SK-N-SH (cell line): ENCODE measurements at regions not wholly inside any gene's neighbourhood (a gene's known extent, or its start where the extent isn't known, plus 50 kb on each side); places are given as distances from the start of the nearest gene placed in this dataset.

Source experiments
- CTCF ChIA-PET: fragments of 300-600, 350-600 bp; formaldehyde crosslinking; extraction: SDS; loops from one replicate; lab custom pipeline; 2021; lab: Yijun Ruan, JAX
- POLR2A ChIA-PET: fragments of 350-600 bp; sonication (Branson Sonifier 250); formaldehyde crosslinking; extraction: SDS; loops from one replicate; lab custom pipeline; 2020; ENCODE audit warnings: antibody characterized with exemption, inconsistent platforms; lab: Yijun Ruan, JAX
- DNase-seq: peaks from one replicate; pipeline ENCODE4 v3.0.0; 2012
- H2AFZ ChIP-seq: fragments of 200-600 bp; sonication (generic); 2 replicates; pipeline ENCODE4 v1.8.1; 2016; ENCODE audit warnings: antibody characterized with exemption, mild to moderate bottlenecking, low read depth
- H3F3A ChIP-seq: fragments of 200-600 bp; sonication (generic); replicated peaks from 2 replicates; pipeline ENCODE3; 2016; ENCODE audit warnings: antibody characterized with exemption, mild to moderate bottlenecking; ENCODE audit not compliant: insufficient read depth
- H3K27ac ChIP-seq, 2 experiments: fragments of 200-500 bp in 1 of 2; fragments of 200-600 bp in 1 of 2; sonication (Bioruptor generic) in 1 of 2; sonication (generic), shearing (Covaris generic) in 1 of 2; 2 replicates each; pipeline versions ENCODE4 v1.5.1 to v1.6.1; 2014 to 2016; ENCODE audit warnings: low read depth in 2 of 2, inconsistent platforms in 1 of 2, low read length in 1 of 2, mild to moderate bottlenecking in 1 of 2, mixed read lengths in 1 of 2
- H3K27me3 ChIP-seq: fragments of 200-600 bp; sonication (generic), shearing (Covaris generic); 2 replicates; pipeline ENCODE4 v1.6.1; 2016; ENCODE audit warnings: mixed run types; ENCODE audit not compliant: insufficient read depth
- H3K36me3 ChIP-seq, 2 experiments: fragments of 200-500 bp in 1 of 2; fragments of 200-600 bp in 1 of 2; sonication (Bioruptor generic) in 1 of 2; sonication (generic) in 1 of 2; replicated peaks in 1 of 2; 2 replicates each; pipeline versions ENCODE3 to v1.5.1; 2014 to 2016; ENCODE audit warnings: low read length in 1 of 2, mild to moderate bottlenecking in 1 of 2; ENCODE audit not compliant: insufficient read depth in 2 of 2, control insufficient read depth in 1 of 2
- H3K4me1 ChIP-seq, 2 experiments: fragments of 200-500 bp in 1 of 2; fragments of 200-600 bp in 1 of 2; sonication (Bioruptor generic) in 1 of 2; sonication (generic), shearing (Covaris generic) in 1 of 2; 2 replicates each; pipeline versions ENCODE4 v1.5.1 to v1.6.1; 2014 to 2016; ENCODE audit warnings: low read depth in 1 of 2, low read length in 1 of 2, mixed run types in 1 of 2; ENCODE audit not compliant: insufficient read depth in 2 of 2, control insufficient read depth in 1 of 2
- H3K4me2 ChIP-seq: fragments of 200-600 bp; sonication (generic), shearing (Covaris generic); 2 replicates; pipeline ENCODE4 v1.6.1; 2017; ENCODE audit warnings: mixed run types
- H3K4me3 ChIP-seq, 2 experiments: fragments of 200-500 bp in 1 of 2; fragments of 200-600 bp in 1 of 2; sonication (Bioruptor generic) in 1 of 2; sonication (generic), shearing (Covaris generic) in 1 of 2; 2 replicates each; pipeline versions ENCODE4 v1.5.1 to v1.8.1; 2014 to 2016; ENCODE audit warnings: low read depth in 2 of 2, inconsistent platforms in 1 of 2, low read length in 1 of 2, mild to moderate bottlenecking in 1 of 2, mixed read lengths in 1 of 2, moderate library complexity in 1 of 2
- H3K79me2 ChIP-seq: fragments of 200-600 bp; sonication (generic); 2 replicates; pipeline ENCODE4 v1.8.1; 2017; ENCODE audit warnings: mild to moderate bottlenecking; ENCODE audit not compliant: insufficient read depth
- H3K9ac ChIP-seq: fragments of 200-600 bp; sonication (generic); 2 replicates; pipeline ENCODE4 v1.6.1; 2017; ENCODE audit warnings: mixed run types
- H3K9me2 ChIP-seq: fragments of 200-600 bp; sonication (generic); 2 replicates; pipeline ENCODE4 v1.6.1; 2017; ENCODE audit warnings: mixed run types
- H3K9me3 ChIP-seq: fragments of 200-600 bp; sonication (generic); 2 replicates; pipeline ENCODE4 v1.6.1; 2017; ENCODE audit warnings: mixed run types, mild to moderate bottlenecking, moderate library complexity
- H4K20me1 ChIP-seq: fragments of 200-600 bp; sonication (generic); 2 replicates; pipeline ENCODE4 v1.6.1; 2017; ENCODE audit warnings: mild to moderate bottlenecking, mixed run types; ENCODE audit not compliant: insufficient read depth
- CHD2 ChIP-seq: fragments of 150-350 bp; IDR thresholded peaks from 2 replicates; pipeline ENCODE4 v1.6.1; 2018; ENCODE audit warnings: low read length; ENCODE audit not compliant: partially characterized antibody
- EP300 ChIP-seq, 2 experiments: IDR thresholded peaks; 2 replicates each; pipeline versions ENCODE4 v1.4.0 to v1.6.1; 2012; ENCODE audit warnings: borderline replicate concordance in 1 of 2, low read depth in 1 of 2, low read length in 1 of 2
- EZH2phosphoT487 ChIP-seq: fragments of 200-600 bp; sonication (generic); IDR thresholded peaks from 2 replicates; pipeline ENCODE4 v1.6.1; 2017; ENCODE audit warnings: low read depth, mixed run types, mild to moderate bottlenecking, antibody characterized with exemption, moderate library complexity, borderline replicate concordance
- FOSL2 ChIP-seq: IDR thresholded peaks from 2 replicates; pipeline ENCODE4 v1.4.0; 2012; ENCODE audit warnings: low read depth, mild to moderate bottlenecking, moderate library complexity, borderline replicate concordance
- FOXM1 ChIP-seq: IDR thresholded peaks from 2 replicates; pipeline ENCODE4 v1.4.0; 2012; ENCODE audit warnings: low read depth, mild to moderate bottlenecking
- JUND ChIP-seq: IDR thresholded peaks from 2 replicates; pipeline ENCODE4 v1.4.0; 2012
- NRF1 ChIP-seq: IDR thresholded peaks from 2 replicates; pipeline ENCODE4 v1.6.1; 2012; ENCODE audit warnings: low read depth, mild to moderate bottlenecking, low read length
- RAD21 ChIP-seq: IDR thresholded peaks from 2 replicates; pipeline ENCODE4 v1.6.1; 2012; ENCODE audit warnings: mild to moderate bottlenecking, low read length
- RCOR1 ChIP-seq: fragments of 150-350 bp; IDR thresholded peaks from 2 replicates; pipeline ENCODE4 v1.6.1; 2017; ENCODE audit warnings: antibody characterized with exemption, low read length
- RXRA ChIP-seq: IDR thresholded peaks from 2 replicates; pipeline ENCODE4 v1.4.0; 2012; ENCODE audit warnings: low read depth, mild to moderate bottlenecking, borderline replicate concordance
- SMC3 ChIP-seq: IDR thresholded peaks from 2 replicates; pipeline ENCODE4 v1.6.1; 2012; ENCODE audit warnings: low read depth, low read length, improper control_type of control experiment
- TCF12 ChIP-seq: IDR thresholded peaks from 2 replicates; pipeline ENCODE4 v1.4.0; 2012
- TEAD4 ChIP-seq: IDR thresholded peaks from 2 replicates; pipeline ENCODE4 v1.4.0; 2012; ENCODE audit warnings: mild to moderate bottlenecking, borderline replicate concordance; ENCODE audit not compliant: insufficient read depth
- ZBTB33 ChIP-seq: IDR thresholded peaks from 2 replicates; pipeline ENCODE4 v1.4.0; 2012; ENCODE audit warnings: low read depth, borderline replicate concordance
- TF ChIP-seq, protein P1 (sequence below): fragments of 200-600 bp; sonication (generic); IDR thresholded peaks from 2 replicates; pipeline ENCODE4 v1.6.1; 2017; ENCODE audit warnings: antibody characterized with exemption, mild to moderate bottlenecking, moderate library complexity
- TF ChIP-seq, protein P2 (sequence below): IDR thresholded peaks from 2 replicates; pipeline ENCODE4 v1.4.0; 2012; ENCODE audit warnings: low read depth, borderline replicate concordance
- TF ChIP-seq, protein P3 (sequence below): IDR thresholded peaks from 2 replicates; pipeline ENCODE4 v1.6.1; 2012; ENCODE audit warnings: mild to moderate bottlenecking, low read depth, low read length, moderate library complexity

GRCh38 chr7:136293272-136293671, 316.1 kb upstream of the MTPN start (continued):
- TF ChIP-seq, protein P1, sequence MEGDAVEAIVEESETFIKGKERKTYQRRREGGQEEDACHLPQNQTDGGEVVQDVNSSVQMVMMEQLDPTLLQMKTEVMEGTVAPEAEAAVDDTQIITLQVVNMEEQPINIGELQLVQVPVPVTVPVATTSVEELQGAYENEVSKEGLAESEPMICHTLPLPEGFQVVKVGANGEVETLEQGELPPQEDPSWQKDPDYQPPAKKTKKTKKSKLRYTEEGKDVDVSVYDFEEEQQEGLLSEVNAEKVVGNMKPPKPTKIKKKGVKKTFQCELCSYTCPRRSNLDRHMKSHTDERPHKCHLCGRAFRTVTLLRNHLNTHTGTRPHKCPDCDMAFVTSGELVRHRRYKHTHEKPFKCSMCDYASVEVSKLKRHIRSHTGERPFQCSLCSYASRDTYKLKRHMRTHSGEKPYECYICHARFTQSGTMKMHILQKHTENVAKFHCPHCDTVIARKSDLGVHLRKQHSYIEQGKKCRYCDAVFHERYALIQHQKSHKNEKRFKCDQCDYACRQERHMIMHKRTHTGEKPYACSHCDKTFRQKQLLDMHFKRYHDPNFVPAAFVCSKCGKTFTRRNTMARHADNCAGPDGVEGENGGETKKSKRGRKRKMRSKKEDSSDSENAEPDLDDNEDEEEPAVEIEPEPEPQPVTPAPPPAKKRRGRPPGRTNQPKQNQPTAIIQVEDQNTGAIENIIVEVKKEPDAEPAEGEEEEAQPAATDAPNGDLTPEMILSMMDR, result no peak
- no peak for TF ChIP-seq RXRA
- TF ChIP-seq, protein P2, sequence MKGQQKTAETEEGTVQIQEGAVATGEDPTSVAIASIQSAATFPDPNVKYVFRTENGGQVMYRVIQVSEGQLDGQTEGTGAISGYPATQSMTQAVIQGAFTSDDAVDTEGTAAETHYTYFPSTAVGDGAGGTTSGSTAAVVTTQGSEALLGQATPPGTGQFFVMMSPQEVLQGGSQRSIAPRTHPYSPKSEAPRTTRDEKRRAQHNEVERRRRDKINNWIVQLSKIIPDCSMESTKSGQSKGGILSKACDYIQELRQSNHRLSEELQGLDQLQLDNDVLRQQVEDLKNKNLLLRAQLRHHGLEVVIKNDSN, result no peak
- TF ChIP-seq, protein P3, sequence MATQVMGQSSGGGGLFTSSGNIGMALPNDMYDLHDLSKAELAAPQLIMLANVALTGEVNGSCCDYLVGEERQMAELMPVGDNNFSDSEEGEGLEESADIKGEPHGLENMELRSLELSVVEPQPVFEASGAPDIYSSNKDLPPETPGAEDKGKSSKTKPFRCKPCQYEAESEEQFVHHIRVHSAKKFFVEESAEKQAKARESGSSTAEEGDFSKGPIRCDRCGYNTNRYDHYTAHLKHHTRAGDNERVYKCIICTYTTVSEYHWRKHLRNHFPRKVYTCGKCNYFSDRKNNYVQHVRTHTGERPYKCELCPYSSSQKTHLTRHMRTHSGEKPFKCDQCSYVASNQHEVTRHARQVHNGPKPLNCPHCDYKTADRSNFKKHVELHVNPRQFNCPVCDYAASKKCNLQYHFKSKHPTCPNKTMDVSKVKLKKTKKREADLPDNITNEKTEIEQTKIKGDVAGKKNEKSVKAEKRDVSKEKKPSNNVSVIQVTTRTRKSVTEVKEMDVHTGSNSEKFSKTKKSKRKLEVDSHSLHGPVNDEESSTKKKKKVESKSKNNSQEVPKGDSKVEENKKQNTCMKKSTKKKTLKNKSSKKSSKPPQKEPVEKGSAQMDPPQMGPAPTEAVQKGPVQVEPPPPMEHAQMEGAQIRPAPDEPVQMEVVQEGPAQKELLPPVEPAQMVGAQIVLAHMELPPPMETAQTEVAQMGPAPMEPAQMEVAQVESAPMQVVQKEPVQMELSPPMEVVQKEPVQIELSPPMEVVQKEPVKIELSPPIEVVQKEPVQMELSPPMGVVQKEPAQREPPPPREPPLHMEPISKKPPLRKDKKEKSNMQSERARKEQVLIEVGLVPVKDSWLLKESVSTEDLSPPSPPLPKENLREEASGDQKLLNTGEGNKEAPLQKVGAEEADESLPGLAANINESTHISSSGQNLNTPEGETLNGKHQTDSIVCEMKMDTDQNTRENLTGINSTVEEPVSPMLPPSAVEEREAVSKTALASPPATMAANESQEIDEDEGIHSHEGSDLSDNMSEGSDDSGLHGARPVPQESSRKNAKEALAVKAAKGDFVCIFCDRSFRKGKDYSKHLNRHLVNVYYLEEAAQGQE, result no peak

DNA sequence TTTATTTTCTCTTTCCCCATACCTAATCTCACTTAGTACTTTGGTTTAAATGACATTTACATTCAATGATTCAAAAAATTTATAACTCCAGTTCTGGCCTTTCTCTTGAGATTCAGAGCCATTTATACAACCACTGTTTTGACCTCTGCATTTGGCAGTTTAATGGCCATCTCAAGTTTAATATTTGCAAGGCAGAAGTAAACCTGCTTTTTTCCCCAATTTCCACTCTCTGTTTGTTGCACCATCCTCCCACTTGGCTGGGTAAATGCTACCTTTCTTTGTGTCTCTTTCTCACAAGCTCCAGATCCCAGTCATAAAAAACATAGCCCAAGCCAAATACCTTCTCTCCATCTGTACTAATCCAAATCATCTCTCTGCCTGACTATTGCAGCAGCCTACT, 315.2 kb upstream of the MTPN start:
- H3F3A ChIP-seq, result no peaks in the 10 kb centered on the region

More for the DNA sequence above, 315.2 kb upstream of the MTPN start:
- H3K4me3 ChIP-seq, result no peak overlapping the region
- H4K20me1 ChIP-seq, result no peaks in the 10 kb centered on the region
- no peaks in the 10 kb centered on the region for H3K4me1 ChIP-seq
- no peak for TF ChIP-seq JUND
- TF ChIP-seq EZH2phosphoT487, result no peak
- TF ChIP-seq CHD2, result no peak
- no peak for TF ChIP-seq EP300 (IDR thresholded peaks at IDR 0.05; ENCODE audit: borderline replicate concordance in 1 of 2, low read depth in 1 of 2, low read length in 1 of 2)
- no peak for TF ChIP-seq FOXM1
- no peak for TF ChIP-seq RCOR1
- TF ChIP-seq SMC3, result no peak
- TF ChIP-seq NRF1, result no peak
- TF ChIP-seq FOSL2, result no peak
- no peak for TF ChIP-seq RAD21
- no peak for TF ChIP-seq ZBTB33
- TF ChIP-seq, protein P3, result no peak
- no peak for TF ChIP-seq TCF12
- no peak for TF ChIP-seq TEAD4
- POLR2A ChIA-PET, result interaction anchor here (0.6 kb wide), 1 partner anchor 13 kb away, joined by 3 read pairs; no protein-coding TSS in a partner anchor
- CTCF ChIA-PET, result no interaction called here
- H3K79me2 ChIP-seq, result no peaks in the 10 kb centered on the region
- no peaks in the 10 kb centered on the region for H3K36me3 ChIP-seq
- no peak overlapping the region for H2AFZ ChIP-seq
- no peak for DNase-seq
- H3K4me2 ChIP-seq, result no peak overlapping the region
- H3K9me2 ChIP-seq, result no peaks in the 10 kb centered on the region
- H3K9me3 ChIP-seq, result no peaks in the 10 kb centered on the region
- H3K27me3 ChIP-seq, result no peaks in the 10 kb centered on the region
- no peak overlapping the region for H3K9ac ChIP-seq
- H3K27ac ChIP-seq, result no peak overlapping the region
